Breast epithelium (tissue), 4 donors: ENCODE measurements at regions not wholly inside any gene's neighbourhood (a gene's known extent, or its start where the extent isn't known, plus 50 kb on each side); places are given as distances from the start of the nearest gene placed in this dataset.

Source experiments
- DNase-seq, 2 donors: peaks; one replicate each; pipeline ENCODE4 v3.0.0-alpha.2; 2019; ENCODE audit warnings: low spot score in 2 of 2
- H3K27ac ChIP-seq, 2 donors: fragments of 200-600 bp; sonication (generic) in 1 of 2; one replicate each; pipeline ENCODE4 v1.5.1; 2016 to 2019; ENCODE audit warnings: mild to moderate bottlenecking in 1 of 2
- H3K27me3 ChIP-seq, 2 donors: fragments of 200-600 bp; sonication (generic) in 1 of 2; one replicate each; pipeline versions ENCODE4 v1.5.1 to v1.6.0; 2017 to 2019; ENCODE audit warnings: control low read depth in 1 of 2, mild to moderate bottlenecking in 1 of 2
- H3K36me3 ChIP-seq: fragments of 200-600 bp; one replicate; pipeline ENCODE4 v1.5.1; 2019
- H3K4me1 ChIP-seq, 2 donors: fragments of 200-600 bp; sonication (generic); one replicate each; pipeline ENCODE4 v1.5.1; 2016 to 2019; ENCODE audit warnings: control low read depth in 1 of 2
- H3K4me3 ChIP-seq, 3 donors: fragments of 200-600 bp; sonication (generic); 1 replicate in 2 of 3; 2 replicates in 1 of 3; pipeline ENCODE4 v1.5.1; 2016 to 2019; ENCODE audit warnings: mild to moderate bottlenecking in 3 of 3, moderate library complexity in 2 of 3
- H3K9me3 ChIP-seq, 2 donors: fragments of 200-600 bp; sonication (generic) in 1 of 2; one replicate each; pipeline ENCODE4 v1.5.1; 2016 to 2019; ENCODE audit warnings: control low read depth in 1 of 2
- POLR2A ChIP-seq: fragments of 450-650 bp; IDR thresholded peaks from one replicate; pipeline ENCODE4 v1.6.1; 2016; ENCODE audit warnings: antibody characterized with exemption, mild to moderate bottlenecking, moderate library complexity
- POLR2AphosphoS5 ChIP-seq, 3 donors: sonication (generic); formaldehyde crosslinking; IDR thresholded peaks; one replicate each; pipeline ENCODE4 v1.6.1; 2017; ENCODE audit warnings: antibody characterized with exemption in 3 of 3
- intact Hi-C: fragments of 100-400 bp; cut with DNase I; formaldehyde crosslinking; loops from one replicate; pipeline ENCODE4 v1.15.1; 2023; ENCODE audit warnings: low total_unique reads
- TF ChIP-seq, protein P1 (sequence below), 3 donors: fragments of 450-650 bp; IDR thresholded peaks; one replicate each; pipeline ENCODE4 v1.5.1; 2016 to 2017; ENCODE audit warnings: antibody characterized with exemption in 3 of 3, mild to moderate bottlenecking in 3 of 3, moderate library complexity in 3 of 3

DNA sequence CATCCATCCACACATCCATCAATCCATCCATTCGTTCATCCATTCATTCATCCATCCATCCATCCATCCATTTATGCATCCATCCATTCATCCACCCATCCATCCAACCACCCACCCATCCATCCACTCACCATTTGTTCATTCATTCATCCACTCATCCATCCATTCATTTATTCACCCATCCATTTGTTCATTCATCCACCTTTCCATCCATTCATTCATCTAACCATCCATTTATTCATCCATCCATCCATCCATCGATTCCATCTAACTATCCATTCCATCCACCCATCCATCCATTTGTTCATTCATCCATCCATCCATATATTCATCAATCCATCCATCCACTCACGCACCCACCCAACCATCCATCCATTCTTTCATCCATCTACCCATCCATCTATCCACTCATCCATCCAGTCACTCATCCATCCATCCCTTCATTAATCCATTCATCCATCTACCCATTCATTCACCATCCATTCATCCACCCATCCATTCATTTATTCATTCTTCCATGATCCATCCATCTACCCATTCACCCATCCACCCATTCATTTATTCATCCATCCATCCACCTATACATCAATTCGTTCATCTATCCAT is 225.0 kb downstream of the TUBA3C start:
- Histone ChIP-seq H3K27ac (no peak overlapping the region), H3K4me3 (no peak overlapping the region), H3K4me1 (no peaks in the 10 kb centered on the region), H3K36me3 (no peaks in the 10 kb centered on the region), H3K9me3 (peaks cover 26 to 28% of the 10 kb centered on the region in 2 donors), H3K27me3 (no peaks in the 10 kb centered on the region)
- DNase-seq, result no peak
- TF ChIP-seq POLR2A (no peak), POLR2AphosphoS5 (IDR thresholded peaks at IDR 0.05) (no peak)
- TF ChIP-seq, protein P1, sequence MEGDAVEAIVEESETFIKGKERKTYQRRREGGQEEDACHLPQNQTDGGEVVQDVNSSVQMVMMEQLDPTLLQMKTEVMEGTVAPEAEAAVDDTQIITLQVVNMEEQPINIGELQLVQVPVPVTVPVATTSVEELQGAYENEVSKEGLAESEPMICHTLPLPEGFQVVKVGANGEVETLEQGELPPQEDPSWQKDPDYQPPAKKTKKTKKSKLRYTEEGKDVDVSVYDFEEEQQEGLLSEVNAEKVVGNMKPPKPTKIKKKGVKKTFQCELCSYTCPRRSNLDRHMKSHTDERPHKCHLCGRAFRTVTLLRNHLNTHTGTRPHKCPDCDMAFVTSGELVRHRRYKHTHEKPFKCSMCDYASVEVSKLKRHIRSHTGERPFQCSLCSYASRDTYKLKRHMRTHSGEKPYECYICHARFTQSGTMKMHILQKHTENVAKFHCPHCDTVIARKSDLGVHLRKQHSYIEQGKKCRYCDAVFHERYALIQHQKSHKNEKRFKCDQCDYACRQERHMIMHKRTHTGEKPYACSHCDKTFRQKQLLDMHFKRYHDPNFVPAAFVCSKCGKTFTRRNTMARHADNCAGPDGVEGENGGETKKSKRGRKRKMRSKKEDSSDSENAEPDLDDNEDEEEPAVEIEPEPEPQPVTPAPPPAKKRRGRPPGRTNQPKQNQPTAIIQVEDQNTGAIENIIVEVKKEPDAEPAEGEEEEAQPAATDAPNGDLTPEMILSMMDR (IDR thresholded peaks at IDR 0.05), result no peak
- intact Hi-C loops, result no loop called here

DNA sequence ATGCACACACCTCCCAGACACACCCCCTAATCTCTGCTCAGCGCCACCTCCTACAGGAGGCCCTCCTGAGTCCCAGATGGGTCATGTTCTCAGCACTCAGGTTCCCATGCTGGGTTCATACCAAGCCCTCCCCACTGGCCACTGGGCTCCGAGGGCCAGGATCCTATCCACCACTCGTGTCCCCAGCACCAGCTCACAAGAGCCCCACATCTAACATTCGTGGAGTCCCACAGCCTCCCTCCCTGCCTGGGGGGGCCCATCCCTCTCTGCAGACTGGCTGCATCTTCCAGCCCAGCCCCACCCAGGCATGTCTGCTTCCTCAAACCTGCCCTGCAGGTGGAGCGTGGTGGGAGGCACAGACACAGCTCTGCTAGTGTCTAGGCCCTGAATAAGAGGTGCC is 227.4 kb downstream of the TUBA3C start:
- peaks cover 18 to 22% of the 10 kb centered on the region in 2 donors for H3K9me3 ChIP-seq
- H3K4me1 ChIP-seq, result no peaks in the 10 kb centered on the region
- no peaks in the 10 kb centered on the region for H3K36me3 ChIP-seq
- H3K27ac ChIP-seq, result no peak overlapping the region
- intact Hi-C loops, result no loop called here
- H3K4me3 ChIP-seq, result no peak overlapping the region
- TF ChIP-seq POLR2A (no peak), POLR2AphosphoS5 (IDR thresholded peaks at IDR 0.05) (no peak)
- TF ChIP-seq, protein P1 (IDR thresholded peaks at IDR 0.05), result no peak
- H3K27me3 ChIP-seq, result no peaks in the 10 kb centered on the region
- DNase-seq, result no peak

DNA sequence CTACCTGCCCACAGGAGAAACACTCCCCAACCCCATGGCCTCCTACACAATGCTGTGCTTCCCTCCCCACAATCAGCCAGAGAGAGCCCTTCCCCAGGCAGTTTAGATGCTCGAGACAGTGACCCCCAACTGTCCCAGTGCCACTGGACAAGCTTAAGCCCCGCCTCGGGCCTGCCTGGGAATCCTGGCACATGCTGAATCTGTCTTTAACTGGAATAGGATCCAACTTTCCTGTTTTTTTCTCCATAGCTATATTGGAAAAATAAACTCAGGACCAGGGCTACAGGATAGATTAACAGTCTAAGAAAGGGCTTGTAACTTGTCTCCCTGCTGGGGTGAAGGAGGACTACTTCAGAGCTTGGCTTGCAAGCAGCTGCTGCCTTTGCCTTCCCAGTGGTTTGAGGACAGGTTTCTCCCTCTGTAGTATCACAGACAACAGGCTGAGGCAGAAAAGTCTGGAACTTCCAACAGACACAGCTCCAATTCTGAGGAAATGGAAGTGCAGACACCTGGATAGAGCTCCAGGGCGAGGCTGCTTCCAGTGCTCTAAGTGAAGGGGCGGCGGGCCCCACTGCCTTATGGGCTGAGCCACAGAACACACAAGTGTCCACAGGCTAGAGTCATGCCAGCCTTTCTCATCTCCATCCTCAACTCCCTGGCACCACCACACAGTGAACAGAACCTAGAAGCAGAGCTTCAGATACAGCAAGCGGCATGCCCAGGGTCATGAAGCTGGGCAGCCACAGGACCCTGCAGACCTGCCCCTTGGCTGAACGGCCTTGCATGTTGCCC is 228.3 kb downstream of the TUBA3C start:
- no peaks in the 10 kb centered on the region for H3K36me3 ChIP-seq

DNA sequence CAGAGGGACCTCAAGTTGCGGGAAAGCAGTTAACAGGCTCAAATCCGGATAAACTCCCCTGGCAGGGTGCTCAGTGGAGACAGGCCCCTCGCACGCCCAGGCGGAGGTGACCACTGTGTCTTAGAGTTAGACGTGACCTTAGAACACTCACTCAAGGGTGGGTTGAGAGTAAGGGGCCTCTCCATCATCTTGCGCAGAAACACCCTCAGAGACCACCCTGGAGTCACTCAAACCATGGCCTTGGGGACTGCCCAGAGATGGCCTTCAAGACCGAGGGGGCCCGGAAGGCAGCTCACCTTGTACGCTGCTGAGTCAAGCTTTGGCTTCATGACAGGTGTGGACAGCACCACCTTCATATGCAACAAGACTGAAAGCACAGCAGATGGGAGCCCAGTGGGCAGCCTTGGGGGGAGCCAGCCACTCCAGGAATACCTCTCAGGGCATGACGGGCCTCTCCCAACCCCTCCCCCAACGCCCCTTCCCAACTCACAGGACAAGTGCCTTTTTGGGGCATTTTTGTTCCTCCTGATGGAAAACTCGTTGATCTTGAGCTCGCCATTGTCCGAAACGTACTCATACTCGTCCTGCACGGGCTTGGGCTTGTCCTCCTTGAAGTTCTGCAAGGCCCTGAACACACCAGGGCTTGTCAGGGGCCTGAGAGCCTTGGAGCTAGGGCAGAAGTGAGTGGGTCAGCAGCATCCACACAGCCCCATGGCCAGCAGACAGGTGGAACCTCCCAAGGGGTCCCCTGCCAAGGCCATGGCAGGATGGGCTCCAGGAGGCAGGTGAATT is 229.2 kb downstream of the TUBA3C start:
- H3K4me1 ChIP-seq, result no peaks in the 10 kb centered on the region
- no peak overlapping the region for H3K27ac ChIP-seq
- H3K27me3 ChIP-seq, result no peaks in the 10 kb centered on the region
- intact Hi-C loops, result no loop called here
- no peak for DNase-seq
- H3K9me3 ChIP-seq, result peaks cover 2 to 3% of the 10 kb centered on the region in 2 donors
- no peak overlapping the region for H3K4me3 ChIP-seq
- H3K36me3 ChIP-seq, result no peaks in the 10 kb centered on the region
- TF ChIP-seq POLR2A (no peak), POLR2AphosphoS5 (IDR thresholded peaks at IDR 0.05) (no peak)
- TF ChIP-seq, protein P1 (IDR thresholded peaks at IDR 0.05), result no peak

More for the DNA sequence above, 228.3 kb downstream of the TUBA3C start:
- no peak for DNase-seq
- TF ChIP-seq POLR2A, result no peak
- TF ChIP-seq, protein P1 (IDR thresholded peaks at IDR 0.05), result no peak
- no peak for TF ChIP-seq POLR2AphosphoS5 (IDR thresholded peaks at IDR 0.05)
- intact Hi-C loops, result no loop called here
- Histone ChIP-seq H3K4me3 (no peak overlapping the region), H3K4me1 (no peaks in the 10 kb centered on the region), H3K9me3 (peaks cover 9 to 13% of the 10 kb centered on the region in 2 donors), H3K27me3 (no peaks in the 10 kb centered on the region), H3K27ac (no peak overlapping the region)
